ENCODE measurements at regions not wholly inside any gene's neighbourhood (a gene's known extent, or its start where the extent isn't known, plus 50 kb on each side); places are given as distances from the start of the nearest gene placed in this dataset.

DNA sequence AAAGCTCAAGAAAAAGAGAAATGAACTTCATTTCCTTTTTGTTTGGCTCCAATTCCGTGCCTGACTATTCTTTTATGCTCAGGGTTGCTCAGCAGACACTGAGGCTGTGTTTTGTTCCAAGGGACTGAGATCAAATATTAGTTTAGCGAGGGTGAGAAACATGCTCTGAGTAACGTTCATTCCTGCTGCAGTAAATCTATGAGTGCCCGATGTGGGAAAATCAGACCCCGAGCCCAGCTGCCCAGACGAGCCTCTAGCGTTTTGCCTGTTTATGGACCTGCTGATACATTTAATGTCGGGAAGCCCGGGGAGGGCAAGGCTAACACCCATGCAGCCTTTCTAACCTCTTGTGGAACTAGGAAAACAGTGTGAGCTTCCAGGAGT is 119.2 kb downstream of the VAPA start:
- DNase-seq (ENCODE audit: low spot score), result no peak

DNA sequence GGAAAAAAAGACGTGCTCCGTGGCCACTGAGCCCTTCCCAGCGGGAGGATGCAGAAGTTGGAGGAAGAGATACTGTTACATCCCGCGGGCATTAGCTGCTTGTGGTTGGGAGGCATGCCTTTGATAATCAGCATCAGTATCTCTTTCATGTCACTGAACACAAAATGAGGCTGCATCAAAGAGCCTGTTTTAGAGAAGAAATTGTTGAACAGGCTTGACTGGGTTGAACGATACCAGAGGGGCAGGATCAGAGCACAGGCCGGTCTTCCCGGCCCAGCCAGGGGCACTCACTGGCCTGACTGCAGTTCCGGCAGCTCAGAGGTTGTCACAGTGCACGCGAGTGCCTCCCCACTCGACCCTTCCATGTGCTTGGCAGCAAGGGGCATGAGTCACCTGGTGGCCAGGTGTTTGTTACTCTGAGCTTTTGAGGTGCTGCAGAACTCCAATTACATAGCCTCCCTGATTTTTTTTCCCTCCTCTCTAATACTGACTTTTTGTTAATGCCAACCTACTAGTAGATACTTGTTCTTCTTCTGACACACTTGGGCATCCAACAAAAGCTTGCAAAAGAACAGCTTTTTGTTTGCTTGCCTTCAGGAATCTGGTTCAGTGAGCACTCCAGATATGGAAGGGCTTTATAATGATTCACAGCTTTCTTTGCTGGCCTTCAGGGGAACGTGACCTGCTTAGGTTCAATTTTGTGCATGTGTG is 121.6 kb downstream of the VAPA start:
- no peak for DNase-seq (ENCODE audit: low spot score)

DNA sequence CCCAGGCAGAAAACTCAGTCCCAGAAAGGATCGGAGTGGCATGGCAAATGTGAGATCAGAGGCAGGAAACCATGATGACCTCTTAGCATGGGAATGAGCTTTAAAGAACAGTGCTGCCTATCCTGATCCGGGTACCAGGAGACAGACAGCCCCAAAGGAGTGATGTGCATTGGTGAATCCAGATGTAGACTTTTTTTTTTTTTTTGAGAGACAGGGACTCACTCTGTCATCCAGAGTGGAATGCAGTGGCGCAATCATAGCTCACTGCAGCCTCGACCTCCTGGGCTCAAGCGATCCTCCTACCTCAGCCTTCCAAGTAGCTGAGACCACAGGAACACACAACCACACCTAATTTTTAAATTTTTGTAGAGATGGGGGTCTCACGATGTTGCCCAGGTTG is 122.7 kb downstream of the VAPA start:
- no peak for DNase-seq (ENCODE audit: low spot score)

DNA sequence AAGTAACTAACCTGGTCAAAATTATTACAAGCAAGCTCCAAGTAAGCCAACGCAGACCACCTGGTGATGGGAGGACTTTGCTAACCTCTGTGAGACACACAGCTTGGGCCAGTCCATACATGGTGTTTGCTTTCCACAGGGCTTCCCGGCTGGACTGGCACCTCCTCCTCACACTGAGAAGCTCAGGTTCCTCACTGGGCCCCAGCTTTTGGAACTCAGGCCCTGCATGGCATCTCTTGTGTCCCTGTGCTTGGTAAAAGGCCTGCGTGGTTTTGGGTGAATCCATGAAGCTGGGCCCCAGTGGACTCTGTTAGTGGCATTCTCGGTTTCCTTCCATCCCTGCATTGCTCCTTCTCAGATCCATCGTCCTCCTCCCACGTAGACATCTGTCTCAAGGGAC is 123.4 kb downstream of the VAPA start:
- DNase-seq (ENCODE audit: low spot score), result no peak

DNA sequence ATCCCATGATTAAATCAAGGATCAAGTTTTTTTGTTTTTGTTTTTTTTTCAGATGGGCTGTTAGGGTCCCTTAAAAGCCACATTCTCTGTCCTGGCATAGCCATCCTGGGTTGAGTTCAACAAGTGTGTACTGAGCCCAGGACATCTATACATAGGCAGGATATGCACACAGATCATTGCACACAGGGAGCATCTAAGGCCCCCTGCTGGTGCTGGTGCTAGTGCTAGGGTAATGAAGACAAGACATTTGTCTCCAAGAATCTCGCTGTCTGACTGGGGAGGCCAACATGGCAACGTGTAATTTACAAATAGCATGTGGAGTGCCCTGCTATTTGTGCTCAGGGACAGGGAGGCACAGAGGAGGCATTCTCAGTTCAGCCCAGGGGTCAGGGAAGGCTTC is 124.5 kb downstream of the VAPA start:
- no peak for DNase-seq (ENCODE audit: low spot score)

DNA sequence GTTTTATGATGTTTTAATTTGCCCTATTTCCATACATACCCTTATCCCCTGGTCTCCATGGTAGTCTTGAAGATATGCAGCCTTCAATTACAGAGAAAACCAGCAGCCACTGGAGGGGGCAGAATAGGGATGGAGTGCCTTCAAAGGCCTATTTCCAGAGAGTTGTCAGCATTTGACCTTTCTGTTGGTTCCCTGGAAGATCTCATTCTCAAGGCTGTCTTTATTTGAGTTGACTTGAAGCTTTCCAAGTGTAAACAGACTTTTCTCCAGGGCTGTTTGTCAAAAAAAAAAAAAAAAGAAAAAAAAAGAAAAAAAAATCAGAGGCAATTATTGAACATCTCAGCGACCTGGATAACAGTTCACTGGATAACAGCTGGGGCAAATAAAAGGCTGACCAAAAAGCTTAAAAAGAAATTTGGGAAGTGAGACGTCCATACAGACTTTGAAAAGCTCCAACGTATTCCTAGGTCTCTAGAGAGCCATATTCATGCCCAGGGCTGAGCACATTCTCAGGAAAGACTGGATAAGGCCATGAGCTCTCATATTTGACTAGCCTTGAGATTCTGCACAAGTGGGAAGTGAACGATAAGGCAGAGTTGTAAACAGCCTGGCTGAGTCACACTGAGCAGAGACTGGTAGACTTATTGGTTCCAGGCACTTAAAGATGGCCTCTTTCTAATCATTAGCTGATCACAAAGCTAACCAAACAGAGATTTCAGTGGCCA is 126.6 kb downstream of the VAPA start:
- no peak for DNase-seq (ENCODE audit: low spot score)

DNA sequence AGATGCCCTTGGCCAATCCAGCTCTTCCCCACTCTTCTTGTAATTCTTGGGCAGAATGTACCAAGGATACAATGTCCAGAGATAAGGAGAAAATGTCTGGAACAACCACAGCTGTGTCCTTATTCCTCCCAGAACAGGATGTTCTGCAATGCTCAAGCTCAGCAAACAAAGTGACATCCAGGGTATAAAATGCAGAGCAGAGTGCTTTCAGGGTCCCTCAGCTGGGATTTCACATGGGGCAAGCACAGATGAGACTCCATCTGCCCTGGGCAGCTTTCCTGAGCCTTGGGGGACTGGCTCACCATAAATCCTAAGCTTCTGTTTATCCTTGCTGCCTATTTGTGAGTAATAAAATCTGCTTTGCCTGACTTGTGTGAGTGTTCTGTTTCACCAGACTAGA is 127.4 kb downstream of the VAPA start:
- no peak for DNase-seq (ENCODE audit: low spot score)

DNA sequence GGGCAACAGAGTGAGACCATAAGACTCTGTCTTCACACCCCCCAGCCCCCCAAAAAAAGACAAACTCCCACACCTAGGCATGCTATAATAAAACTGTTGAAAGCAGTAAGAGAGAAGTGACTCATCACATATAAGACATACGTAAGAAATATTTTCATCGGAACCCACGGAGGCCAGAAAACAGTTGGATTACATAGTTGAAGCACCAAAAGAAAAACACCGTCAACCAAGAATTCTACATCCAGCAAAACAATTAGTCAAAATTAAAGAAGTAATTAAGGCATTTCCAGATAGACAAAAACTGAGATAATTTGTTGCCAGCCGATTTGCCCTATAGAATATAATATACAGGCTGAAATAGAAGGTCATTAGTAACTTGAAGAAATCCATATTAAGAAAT is 128.7 kb downstream of the VAPA start:
- DNase-seq (ENCODE audit: low spot score), result no peak

DNA sequence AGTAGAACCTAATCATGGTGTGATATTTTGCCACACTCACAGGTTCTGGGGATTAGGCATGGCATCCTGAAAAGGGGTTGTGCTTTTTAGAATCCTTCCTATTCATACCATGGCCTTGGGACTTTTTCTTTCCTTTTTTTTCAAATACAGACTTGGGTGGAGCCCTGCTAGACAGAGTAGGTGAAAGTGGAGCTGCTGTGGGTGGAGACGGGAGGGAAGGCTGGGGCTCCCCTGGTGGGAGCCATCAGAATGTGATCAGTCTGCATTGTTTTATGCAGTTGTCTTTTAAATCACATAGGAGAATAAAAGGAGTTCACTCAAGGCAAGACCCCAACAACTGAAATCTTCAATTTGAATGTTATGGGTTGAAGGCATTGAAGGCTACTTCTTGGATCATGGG is 130.2 kb downstream of the VAPA start:
- no peak for DNase-seq (ENCODE audit: low spot score)

DNA sequence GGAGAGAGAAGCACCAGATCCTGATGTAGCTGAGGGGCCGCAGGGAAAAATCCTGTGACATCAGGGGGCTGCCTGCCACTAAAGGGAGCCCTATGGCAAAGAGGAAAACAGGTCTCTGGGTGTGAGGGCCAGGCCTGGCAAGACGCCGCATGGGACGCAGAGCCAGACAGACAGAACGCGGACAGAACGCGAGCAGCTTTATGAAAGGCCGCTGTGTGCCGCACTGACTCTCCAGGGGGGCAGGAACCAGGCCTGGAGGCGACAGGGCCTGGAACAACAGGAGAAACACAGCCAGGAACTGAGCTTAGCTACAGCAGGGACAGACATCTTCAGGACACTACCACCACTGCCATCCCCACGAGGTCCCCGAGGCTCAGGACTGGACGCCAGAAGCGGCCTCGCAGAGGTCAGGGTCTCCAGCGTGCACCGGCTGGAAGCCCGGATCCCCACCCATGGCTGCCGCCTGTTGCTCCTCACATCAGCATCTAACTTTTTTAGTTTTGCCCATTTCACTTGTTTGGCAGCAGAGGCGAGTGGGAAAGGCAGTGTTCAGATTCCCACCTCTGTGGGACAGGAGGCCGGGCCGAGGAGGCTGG is 131.6 kb downstream of the VAPA start:
- no peak for DNase-seq (ENCODE audit: low spot score)

DNA sequence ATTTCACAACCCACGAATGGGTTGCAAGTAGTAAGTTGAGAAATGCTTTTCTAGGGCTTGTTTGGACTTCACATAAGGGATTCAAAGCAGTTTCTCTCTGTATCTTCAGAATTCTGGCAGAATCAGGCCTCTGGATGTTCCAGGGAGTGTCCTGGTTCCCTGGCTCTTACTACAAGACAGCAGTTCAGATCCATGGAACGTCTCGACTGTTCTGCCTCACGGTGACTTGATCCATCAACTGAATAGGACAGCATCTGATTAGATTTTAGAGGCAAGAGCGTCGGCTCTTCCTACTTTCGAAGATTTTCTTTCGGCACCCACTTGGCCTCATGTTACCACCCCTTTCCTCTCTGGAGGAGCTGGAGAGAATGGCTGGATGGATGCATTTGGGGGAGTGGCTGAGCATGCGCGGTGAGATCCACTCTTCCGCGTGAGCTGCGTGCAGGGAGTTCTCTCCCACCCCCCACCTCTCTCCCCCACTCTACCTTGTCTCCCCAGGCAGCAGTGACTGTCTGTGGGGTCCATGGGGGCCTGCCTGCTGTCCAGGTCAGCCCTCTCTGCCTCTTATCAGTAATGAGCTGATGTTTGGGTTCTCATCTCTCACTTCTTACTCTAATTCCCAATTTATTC is 132.5 kb downstream of the VAPA start:
- no peak for DNase-seq (ENCODE audit: low spot score)

DNA sequence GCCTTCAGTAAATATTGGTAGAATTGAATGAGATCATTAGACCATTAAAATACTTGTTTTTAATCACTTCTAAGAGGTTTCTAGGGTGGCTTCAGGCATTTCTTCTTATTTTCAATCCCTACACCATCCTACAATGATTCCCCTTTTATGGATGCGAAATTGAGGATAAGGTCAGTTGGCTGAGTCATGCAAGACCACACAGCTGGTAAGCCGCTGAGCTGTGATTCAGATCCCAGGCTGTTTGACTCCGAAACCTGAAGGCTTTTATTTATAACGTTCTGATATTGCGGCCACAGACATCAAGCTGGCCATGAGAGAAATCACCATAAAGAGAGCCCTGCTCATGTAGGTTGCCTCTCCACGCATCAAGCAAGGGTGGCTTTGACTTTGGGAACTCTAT is 133.4 kb downstream of the VAPA start:
- no peak for DNase-seq (ENCODE audit: low spot score)

DNA sequence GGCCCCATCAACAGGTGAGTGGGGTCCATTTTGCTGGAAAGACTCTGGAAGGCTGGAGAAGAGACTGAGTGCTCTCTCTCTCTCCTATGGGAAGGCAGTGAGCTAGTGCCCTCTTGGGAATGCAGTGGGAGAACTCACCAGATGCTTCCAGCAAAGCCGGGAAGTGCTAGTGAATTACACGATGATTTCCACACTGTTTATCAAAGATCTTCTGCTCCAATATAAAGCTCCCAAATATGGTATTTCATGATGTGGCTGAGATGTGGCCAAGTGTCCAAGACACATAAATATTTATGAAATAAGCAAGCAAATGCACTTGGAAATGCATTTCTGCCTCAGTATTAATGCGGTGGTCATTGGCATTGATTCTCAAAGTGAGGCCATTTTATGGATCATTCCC is 135.9 kb downstream of the VAPA start:
- no peak for DNase-seq (ENCODE audit: low spot score)

DNA sequence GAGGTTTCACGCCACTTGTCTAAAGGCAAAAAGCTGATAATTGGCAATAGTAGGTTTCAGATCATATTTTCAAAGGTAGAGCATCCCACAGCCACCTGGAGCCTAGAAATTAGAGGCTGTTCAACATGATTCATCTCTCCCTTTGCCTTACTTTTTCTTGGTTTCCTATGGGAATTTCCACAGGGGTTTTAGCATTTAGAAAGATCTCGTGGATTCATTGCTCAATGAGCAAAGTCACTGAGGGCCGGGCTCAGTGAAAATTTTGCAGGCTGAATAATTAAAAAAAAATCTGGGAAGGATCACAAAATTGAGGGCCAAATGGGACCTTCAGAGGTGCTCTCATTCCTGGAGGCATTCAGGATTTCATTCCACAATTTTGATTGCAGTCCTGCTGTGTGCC is 137.1 kb downstream of the VAPA start:
- DNase-seq (ENCODE audit: low spot score), result no peak

DNA sequence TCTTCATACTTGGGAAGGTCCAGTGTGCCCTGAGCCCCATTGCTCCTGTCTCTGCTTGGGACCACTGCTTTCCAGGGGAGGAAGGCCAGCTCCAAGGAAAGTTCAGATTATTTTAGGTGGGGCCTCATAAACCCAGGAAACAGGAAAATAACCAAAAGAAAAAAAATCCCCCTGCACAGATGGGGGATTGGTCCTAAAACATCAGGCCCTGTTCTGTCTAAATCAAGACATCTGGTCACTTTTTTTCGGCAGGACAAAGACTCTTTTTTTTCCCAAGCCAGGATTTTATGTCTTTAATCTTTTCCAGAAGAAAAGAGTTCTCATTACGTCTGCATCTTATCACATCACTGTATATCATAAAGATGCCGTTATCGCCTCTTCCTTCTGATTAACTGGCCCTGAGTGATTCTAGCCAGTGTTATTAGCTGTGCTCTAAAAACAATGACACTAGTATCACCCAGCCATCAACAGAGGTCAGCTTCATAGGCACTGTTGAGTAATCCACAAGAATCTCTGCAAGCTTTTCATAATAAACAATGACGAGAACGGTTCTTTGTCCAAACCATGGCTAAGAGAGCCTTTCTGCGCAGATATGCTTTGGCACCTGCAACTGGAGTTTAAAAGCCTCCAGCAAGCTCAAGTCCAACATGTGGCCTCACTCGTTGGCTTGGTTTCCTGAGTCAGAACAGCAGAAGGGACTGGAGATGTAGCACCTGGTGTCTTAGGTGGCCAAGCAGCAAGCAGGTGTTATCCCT is 138.2 kb downstream of the VAPA start:
- DNase-seq (ENCODE audit: low spot score), result peak; percentile 5

DNA sequence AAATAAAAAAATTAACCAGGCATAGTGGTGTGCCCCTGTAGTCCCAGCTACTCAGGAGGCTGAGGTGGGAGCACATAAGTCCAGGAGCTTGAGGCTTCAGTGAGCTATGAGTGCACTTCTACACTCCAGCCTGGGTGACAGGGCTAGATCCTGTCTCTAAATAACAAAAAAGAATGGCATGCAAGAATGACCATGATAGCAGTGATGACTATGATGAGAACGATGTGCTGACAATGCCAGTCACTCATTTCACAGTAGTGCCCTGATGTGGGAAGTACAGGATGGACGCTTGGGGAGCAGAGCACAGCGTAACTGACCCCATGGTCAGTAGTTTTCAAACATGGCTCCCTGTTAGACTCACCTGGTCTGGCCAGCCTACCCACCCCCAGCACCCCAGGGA is 139.1 kb downstream of the VAPA start:
- no peak for DNase-seq (ENCODE audit: low spot score)

DNA sequence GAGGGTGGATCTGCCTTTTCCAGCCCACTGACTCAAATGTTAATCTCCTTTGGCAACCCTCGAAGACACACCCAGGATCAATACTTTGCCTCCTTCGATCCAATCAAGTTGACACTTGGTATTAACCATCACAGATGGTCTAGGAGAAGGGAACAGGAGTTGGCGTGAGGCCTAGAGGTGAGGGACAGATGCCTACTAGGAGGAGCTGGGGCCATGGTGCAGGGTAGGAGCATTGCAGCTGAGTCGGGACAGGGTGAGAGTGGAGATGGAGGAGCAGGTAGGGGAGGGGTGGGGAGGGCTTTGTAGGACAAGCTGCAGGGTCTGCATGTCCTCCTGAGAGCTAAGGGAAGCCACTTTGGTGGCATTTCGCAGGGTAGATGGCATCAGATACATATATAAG is 140.0 kb downstream of the VAPA start:
- DNase-seq (ENCODE audit: low spot score), result no peak

DNA sequence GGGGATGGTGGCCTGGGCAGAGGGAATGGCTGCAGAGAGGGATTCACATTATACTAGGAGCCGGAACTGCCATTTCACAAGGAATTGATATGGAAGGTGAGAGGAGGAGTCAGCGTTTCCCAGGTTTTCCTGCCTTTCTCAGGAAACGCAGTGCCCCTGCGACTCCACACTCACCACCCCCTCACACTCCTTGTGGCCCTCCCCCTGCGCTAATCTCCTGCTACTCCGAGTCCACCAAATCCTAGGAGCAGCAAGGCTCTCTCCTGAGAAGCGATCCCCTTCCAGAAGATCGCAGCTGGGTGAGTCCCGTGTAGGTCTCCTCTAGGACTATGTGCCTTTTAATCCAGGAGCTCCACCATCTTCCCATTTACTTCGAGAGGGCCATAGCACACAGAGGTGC is 140.6 kb downstream of the VAPA start:
- DNase-seq (ENCODE audit: low spot score), result no peak

DNA sequence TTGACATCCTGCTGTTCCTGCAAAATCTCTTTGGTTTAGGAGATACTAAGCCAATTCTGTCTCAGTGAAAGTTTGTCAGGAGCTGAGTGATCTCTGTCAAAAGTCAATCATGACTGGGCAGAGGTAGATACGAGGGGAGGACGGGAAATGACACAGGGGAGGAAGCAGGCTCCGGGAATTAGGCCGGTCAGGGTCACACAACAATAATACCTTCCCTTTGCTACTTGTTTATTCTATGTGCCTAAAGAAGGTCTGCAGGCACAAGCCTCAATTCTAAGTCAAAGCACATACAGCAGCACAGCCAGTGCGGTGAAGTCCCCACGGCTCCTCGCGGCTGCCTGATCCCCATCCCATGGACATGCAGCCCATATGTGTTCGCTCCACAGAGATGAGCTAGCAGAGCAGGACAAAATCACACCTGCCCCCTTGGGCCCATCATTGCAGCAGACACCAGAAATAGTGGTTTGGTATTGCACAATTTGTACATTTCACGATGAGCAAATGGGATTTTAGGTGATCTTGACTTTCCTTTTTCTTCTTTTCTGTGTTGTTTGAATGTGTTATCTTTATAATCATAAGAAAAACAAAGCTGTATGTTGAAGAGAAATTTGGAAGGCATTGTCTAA is 141.4 kb downstream of the VAPA start:
- DNase-seq (ENCODE audit: low spot score), result no peak

DNA sequence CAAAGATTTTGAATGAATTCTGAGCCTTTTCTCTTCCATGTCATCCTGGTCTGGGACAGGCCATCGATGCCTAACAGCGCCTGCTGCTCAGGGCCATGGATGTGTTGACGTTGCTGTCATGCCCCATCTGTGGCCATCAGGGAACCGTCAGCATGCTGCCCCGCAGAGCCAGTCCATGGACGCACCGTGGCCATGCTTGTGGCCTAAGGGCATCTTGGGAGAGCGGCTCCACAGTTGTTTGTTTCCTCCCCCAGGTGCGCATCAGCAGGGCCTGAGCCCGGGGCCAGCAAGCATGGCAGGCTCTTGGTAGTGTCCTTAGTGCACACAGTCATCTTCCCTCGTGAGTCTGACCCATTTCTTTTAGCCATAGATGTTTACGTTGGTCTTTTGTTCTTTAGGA is 142.7 kb downstream of the VAPA start:
- no peak for DNase-seq (ENCODE audit: low spot score)

DNA sequence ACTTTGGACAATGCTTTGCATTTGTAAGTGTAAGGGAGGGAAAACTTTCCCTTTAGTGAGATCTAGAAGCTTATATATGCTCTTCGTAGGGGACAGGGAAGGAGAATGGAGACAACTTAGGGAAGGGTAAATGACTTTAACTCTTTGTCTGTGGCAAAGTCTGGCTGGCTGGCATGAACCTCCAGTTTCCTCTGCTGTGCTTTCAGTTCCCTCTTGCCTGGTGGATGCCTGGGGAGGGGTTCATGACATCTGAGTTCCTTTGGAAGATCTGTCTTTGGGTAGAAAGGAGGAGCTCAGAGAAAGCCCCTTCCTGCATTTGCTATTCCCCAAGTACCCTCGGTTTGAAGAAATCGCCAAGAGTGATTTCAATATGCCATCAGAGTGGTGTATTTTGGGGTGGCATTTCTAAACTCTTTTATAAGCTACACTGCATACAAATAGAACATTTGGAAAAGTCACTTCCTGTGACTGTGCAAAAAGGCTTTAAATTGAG is 143.6 kb downstream of the VAPA start:
- DNase-seq (ENCODE audit: low spot score), result no peak

Data from cerebellar cortex (tissue), 1 donor.